H1 (cell line): ENCODE measurements at regions not wholly inside any gene's neighbourhood (a gene's known extent, or its start where the extent isn't known, plus 50 kb on each side); places are given as distances from the start of the nearest gene placed in this dataset.

Experiments
- CTCF ChIA-PET: fragments of 300-600 bp; sonication (Branson Sonifier 250); formaldehyde crosslinking; loops from one replicate; lab custom pipeline; 2021; ENCODE audit not compliant: partially characterized antibody; lab: Charles Lee
- POLR2A ChIA-PET: fragments of 300-600 bp; sonication (Branson Sonifier 250); formaldehyde crosslinking; loops from one replicate; lab custom pipeline; 2021; ENCODE audit warnings: inconsistent platforms; ENCODE audit not compliant: partially characterized antibody; lab: Charles Lee
- DNase-seq, 2 experiments: peaks; one replicate each; pipeline versions ENCODE4 v3.0.0 to v3.0.0-alpha.2; 2010 to 2022; ENCODE audit warnings: low spot score in 2 of 2, low read depth in 1 of 2, mixed read lengths in 1 of 2
- FAIRE-seq: peaks from 2 replicates; lab custom pipeline; 2011; peaks lifted over from hg19 to GRCh38; lab: Jason Lieb, UNC
- H2AFZ ChIP-seq: 2 replicates; pipeline ENCODE4 v1.8.1; 2012; ENCODE audit warnings: low read length, inconsistent platforms
- H2AK5ac ChIP-seq: 2 replicates; pipeline ENCODE4 v1.6.1; 2013; ENCODE audit warnings: low read depth, low read length
- H2BK120ac ChIP-seq: replicated peaks from 2 replicates; pipeline ENCODE3; 2013; ENCODE audit warnings: low read depth, low read length, inconsistent platforms
- H2BK12ac ChIP-seq: 2 replicates; pipeline ENCODE4 v1.6.1; 2013; ENCODE audit warnings: low read depth, low read length
- H2BK15ac ChIP-seq: 2 replicates; pipeline ENCODE4 v1.6.1; 2013; ENCODE audit warnings: low read length
- H2BK20ac ChIP-seq: 2 replicates; pipeline ENCODE4 v1.6.1; 2013; ENCODE audit warnings: low read length
- H2BK5ac ChIP-seq: 2 replicates; pipeline ENCODE4 v1.6.1; 2013; ENCODE audit warnings: low read depth, low read length
- H3K14ac ChIP-seq: 2 replicates; pipeline ENCODE4 v1.6.1; 2013; ENCODE audit warnings: inconsistent platforms; ENCODE audit not compliant: insufficient read length
- H3K18ac ChIP-seq: 2 replicates; pipeline ENCODE4 v1.6.1; 2013; ENCODE audit warnings: low read length; ENCODE audit errors: extremely low read depth
- H3K23ac ChIP-seq: 2 replicates; pipeline ENCODE4 v1.6.1; 2013; ENCODE audit warnings: inconsistent platforms; ENCODE audit not compliant: insufficient read length
- H3K23me2 ChIP-seq: 2 replicates; pipeline ENCODE4 v1.6.1; 2013; ENCODE audit warnings: low read depth, low read length
- H3K27ac ChIP-seq: 2 replicates; pipeline ENCODE4 v1.6.1; 2011; ENCODE audit warnings: low read depth, low read length, inconsistent platforms
- H3K27me3 ChIP-seq, 4 experiments: replicated peaks in 1 of 4; 1 replicate in 1 of 4; 2 replicates in 3 of 4; pipeline versions ENCODE4 v1.6.1 to v1.8.1; 2011 to 2013; ENCODE audit warnings: low read length in 3 of 4, mild to moderate bottlenecking in 3 of 4, inconsistent platforms in 2 of 4, mixed read lengths in 2 of 4, moderate library complexity in 1 of 4; ENCODE audit not compliant: control insufficient read depth in 3 of 4, insufficient read depth in 3 of 4; ENCODE audit errors: extremely low read depth in 1 of 4
- H3K36me3 ChIP-seq, 4 experiments: 2 replicates each; pipeline versions ENCODE4 v1.6.1 to v1.8.1; 2011 to 2013; ENCODE audit warnings: mild to moderate bottlenecking in 4 of 4, low read length in 3 of 4, moderate library complexity in 2 of 4, control low read depth in 1 of 4, inconsistent platforms in 1 of 4; ENCODE audit not compliant: insufficient read depth in 4 of 4, control insufficient read depth in 2 of 4
- H3K4ac ChIP-seq: replicated peaks from 2 replicates; pipeline ENCODE3; 2013; ENCODE audit warnings: low read length, low read depth, mixed read lengths, inconsistent platforms; ENCODE audit not compliant: insufficient read length
- H3K4me1 ChIP-seq, 4 experiments: replicated peaks in 1 of 4; 1 replicate in 1 of 4; 2 replicates in 3 of 4; pipeline versions ENCODE4 v1.6.1 to v1.8.1; 2011 to 2013; ENCODE audit warnings: low read length in 3 of 4, inconsistent platforms in 2 of 4, mixed read lengths in 1 of 4; ENCODE audit not compliant: insufficient read depth in 4 of 4, control insufficient read depth in 3 of 4
- H3K4me2 ChIP-seq, 2 experiments: 2 replicates each; pipeline versions ENCODE4 v1.6.1 to v1.8.1; 2011 to 2013; ENCODE audit warnings: low read depth in 2 of 2, low read length in 2 of 2, control low read depth in 1 of 2, inconsistent platforms in 1 of 2, mild to moderate bottlenecking in 1 of 2; ENCODE audit not compliant: insufficient read depth in 1 of 2
- H3K4me3 ChIP-seq, 4 experiments: fragments of 200-600, 300-600 bp in 1 of 4; sonication (generic), shearing (Covaris generic), sonication (Bioruptor Twin) in 1 of 4; 2 replicates each; pipeline versions ENCODE4 v1.5.1 to v1.8.1; 2011 to 2016; ENCODE audit warnings: low read length in 4 of 4, low read depth in 3 of 4, control low read depth in 2 of 4, inconsistent platforms in 2 of 4, mild to moderate bottlenecking in 2 of 4, mixed read lengths in 1 of 4, moderate library complexity in 1 of 4; ENCODE audit not compliant: insufficient read depth in 2 of 4; ENCODE audit errors: extremely low read depth in 1 of 4
- H3K56ac ChIP-seq: replicated peaks from 2 replicates; pipeline ENCODE3; 2013; ENCODE audit warnings: low read depth, mild to moderate bottlenecking, mixed read lengths, low read length, inconsistent platforms; ENCODE audit not compliant: insufficient read length
- H3K79me1 ChIP-seq: 2 replicates; pipeline ENCODE4 v1.6.1; 2013; ENCODE audit warnings: low read depth, low read length, control low read depth
- H3K79me2 ChIP-seq, 2 experiments: 2 replicates each; pipeline versions ENCODE4 v1.6.1 to v1.8.1; 2012 to 2013; ENCODE audit warnings: low read length in 2 of 2, mild to moderate bottlenecking in 2 of 2, inconsistent platforms in 1 of 2; ENCODE audit not compliant: insufficient read depth in 2 of 2, control insufficient read depth in 1 of 2
- H3K9ac ChIP-seq, 4 experiments: replicated peaks in 1 of 4; 1 replicate in 1 of 4; 2 replicates in 3 of 4; pipeline versions ENCODE4 v1.6.1 to v1.8.1; 2011 to 2013; ENCODE audit warnings: low read depth in 3 of 4, low read length in 3 of 4, control low read depth in 2 of 4, mild to moderate bottlenecking in 2 of 4, moderate library complexity in 2 of 4, inconsistent platforms in 1 of 4; ENCODE audit errors: extremely low read depth in 1 of 4
- H3K9me3 ChIP-seq, 2 experiments: 2 replicates each; pipeline versions ENCODE4 v1.6.1 to v1.8.1; 2012 to 2013; ENCODE audit warnings: mild to moderate bottlenecking in 2 of 2, moderate library complexity in 2 of 2, control low read depth in 1 of 2, inconsistent platforms in 1 of 2, low read depth in 1 of 2, low read length in 1 of 2, mixed read lengths in 1 of 2; ENCODE audit not compliant: insufficient read depth in 2 of 2
- H4K20me1 ChIP-seq, 2 experiments: replicated peaks in 1 of 2; 2 replicates each; pipeline versions ENCODE3 to v1.8.1; 2011 to 2013; ENCODE audit warnings: inconsistent platforms in 2 of 2, low read length in 2 of 2, mild to moderate bottlenecking in 1 of 2; ENCODE audit not compliant: insufficient read depth in 2 of 2, control insufficient read depth in 1 of 2
- H4K5ac ChIP-seq: 2 replicates; pipeline ENCODE4 v1.6.1; 2013; ENCODE audit warnings: low read length, low read depth, mixed read lengths, inconsistent platforms; ENCODE audit not compliant: insufficient read length
- H4K8ac ChIP-seq: 2 replicates; pipeline ENCODE4 v1.8.0; 2013; ENCODE audit warnings: mild to moderate bottlenecking, moderate library complexity, low read length, inconsistent platforms; ENCODE audit not compliant: insufficient read depth; ENCODE audit errors: extremely low read depth
- H4K91ac ChIP-seq: replicated peaks from 2 replicates; pipeline ENCODE3; 2013; ENCODE audit warnings: low read length, mixed read lengths, inconsistent platforms; ENCODE audit not compliant: insufficient read length
- ATF3 ChIP-seq: IDR thresholded peaks from 2 replicates; pipeline ENCODE4 v1.6.1; 2011; ENCODE audit warnings: low read depth, mild to moderate bottlenecking, low read length; ENCODE audit not compliant: insufficient read depth
- CEBPB ChIP-seq: IDR thresholded peaks from 2 replicates; pipeline ENCODE4 v1.6.1; 2012; ENCODE audit warnings: low read depth, low read length
- EZH2 ChIP-seq: fragments of 200-600 bp; sonication (generic); IDR thresholded peaks from 2 replicates; pipeline ENCODE4 v1.7.1; 2012; ENCODE audit warnings: low read depth, mild to moderate bottlenecking, moderate library complexity, low read length, inconsistent platforms; ENCODE audit not compliant: severe bottlenecking
- KDM5A ChIP-seq: fragments of 200-600 bp; IDR thresholded peaks from 2 replicates; pipeline ENCODE4 v1.7.1; 2012; ENCODE audit warnings: mild to moderate bottlenecking, low read length, inconsistent platforms, mixed read lengths
- RFX5 ChIP-seq: IDR thresholded peaks from 2 replicates; pipeline ENCODE4 v1.6.1; 2011; ENCODE audit warnings: low read depth, low read length, improper control_type of control experiment, borderline replicate concordance
- SAP30 ChIP-seq: fragments of 300-600 bp; sonication (generic); IDR thresholded peaks from 2 replicates; pipeline ENCODE4 v1.7.1; 2012; ENCODE audit warnings: low read length, moderate library complexity, mild to moderate bottlenecking, inconsistent platforms; ENCODE audit not compliant: insufficient read depth, insufficient replicate concordance
- SIRT6 ChIP-seq: IDR thresholded peaks from one replicate; pipeline ENCODE4 v1.7.1; 2012; ENCODE audit warnings: low read length, inconsistent platforms
- SRF ChIP-seq: IDR thresholded peaks from 2 replicates; pipeline ENCODE4 v1.6.1; 2011; ENCODE audit warnings: mild to moderate bottlenecking, low read depth, low read length, moderate library complexity
- SUZ12 ChIP-seq: fragments of 200-600 bp; sonication (generic); IDR thresholded peaks from 2 replicates; pipeline ENCODE4 v1.6.1; 2012; ENCODE audit warnings: mild to moderate bottlenecking, inconsistent platforms, low read length, moderate library complexity, mixed read lengths
- USF2 ChIP-seq: IDR thresholded peaks from 2 replicates; pipeline ENCODE4 v1.6.1; 2011; ENCODE audit warnings: low read length, improper control_type of control experiment
- WGBS, 2 experiments: shearing (Covaris generic) in 1 of 2; methylation state at CpG; one replicate each; pipeline versions ENCODE4 v1.1.6 to v1.1.7; 2013 to 2015; ENCODE audit warnings: low lambda C conversion rate in 2 of 2, mixed read lengths in 2 of 2, inconsistent platforms in 1 of 2, low coverage in 1 of 2, missing lambda C conversion rate in 1 of 2; ENCODE audit not compliant: insufficient replicate concordance in 2 of 2, insufficient coverage in 1 of 2, insufficient read length in 1 of 2; ENCODE audit errors: extremely low coverage in 1 of 2, missing lambda C conversion rate in 1 of 2; 5-methylcytosine and 5-hydroxymethylcytosine counted together
- TF ChIP-seq, protein P1 (sequence below): IDR thresholded peaks from 2 replicates; pipeline ENCODE4 v1.6.1; 2012; ENCODE audit warnings: low read length, inconsistent platforms

GRCh38 chr2:144632809-144633208, 112.9 kb upstream of the ZEB2 start:
- no peak overlapping the region for H4K91ac ChIP-seq
- H4K8ac ChIP-seq: no peak overlapping the region
- H3K9ac ChIP-seq: no peak overlapping the region
- no peaks in the 10 kb centered on the region for H3K23me2 ChIP-seq
- H4K5ac ChIP-seq: no peak overlapping the region
- no peak overlapping the region for H3K4me3 ChIP-seq
- no peak overlapping the region for H2BK20ac ChIP-seq
- POLR2A ChIA-PET: no interaction called here
- FAIRE-seq (no peak), DNase-seq (no peak)
- no peaks in the 10 kb centered on the region for H4K20me1 ChIP-seq
- H2BK120ac ChIP-seq: no peak overlapping the region
- H3K4me1 ChIP-seq: peaks cover 0 to 3% (median 2%) of the 10 kb centered on the region in 4 experiments; a peak in 4 of 7 replicates
- H3K36me3 ChIP-seq: no peaks in the 10 kb centered on the region
- H3K4ac ChIP-seq: no peak overlapping the region
- H2BK12ac ChIP-seq: no peak overlapping the region
- no peak overlapping the region for H2BK5ac ChIP-seq
- H3K14ac ChIP-seq: no peak overlapping the region
- no peaks in the 10 kb centered on the region; a peak in 1 of 7 replicates for H3K27me3 ChIP-seq
- H3K27ac ChIP-seq: no peak overlapping the region
- no peaks in the 10 kb centered on the region for H3K9me3 ChIP-seq
- H2BK15ac ChIP-seq: no peak overlapping the region
- H3K23ac ChIP-seq: no peak overlapping the region
- no peak overlapping the region for H3K56ac ChIP-seq
- no peak overlapping the region for H2AK5ac ChIP-seq
- CTCF ChIA-PET: no interaction called here
- H3K79me2 ChIP-seq: no peaks in the 10 kb centered on the region
- H3K4me2 ChIP-seq: no peak overlapping the region
- no peaks in the 10 kb centered on the region for H3K79me1 ChIP-seq
- no peak overlapping the region for H2AFZ ChIP-seq
- no peak overlapping the region for H3K18ac ChIP-seq
- 95% methylated on average over 2 of the region's 2 CpGs; no CpG with 5 or more reads in 1 of the 2 experiments for WGBS, 2 experiments
- TF ChIP-seq SRF (no peak), RFX5 (no peak), ATF3 (no peak), USF2 (no peak), SUZ12 (no peak), EZH2 (no peak), KDM5A (no peak), SAP30 (no peak), CEBPB (no peak), SIRT6 (no peak)
- TF ChIP-seq, protein P1, sequence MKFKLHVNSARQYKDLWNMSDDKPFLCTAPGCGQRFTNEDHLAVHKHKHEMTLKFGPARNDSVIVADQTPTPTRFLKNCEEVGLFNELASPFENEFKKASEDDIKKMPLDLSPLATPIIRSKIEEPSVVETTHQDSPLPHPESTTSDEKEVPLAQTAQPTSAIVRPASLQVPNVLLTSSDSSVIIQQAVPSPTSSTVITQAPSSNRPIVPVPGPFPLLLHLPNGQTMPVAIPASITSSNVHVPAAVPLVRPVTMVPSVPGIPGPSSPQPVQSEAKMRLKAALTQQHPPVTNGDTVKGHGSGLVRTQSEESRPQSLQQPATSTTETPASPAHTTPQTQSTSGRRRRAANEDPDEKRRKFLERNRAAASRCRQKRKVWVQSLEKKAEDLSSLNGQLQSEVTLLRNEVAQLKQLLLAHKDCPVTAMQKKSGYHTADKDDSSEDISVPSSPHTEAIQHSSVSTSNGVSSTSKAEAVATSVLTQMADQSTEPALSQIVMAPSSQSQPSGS: no peak
